ENCODE measurements at regions not wholly inside any gene's neighbourhood (a gene's known extent, or its start where the extent isn't known, plus 50 kb on each side); places are given as distances from the start of the nearest gene placed in this dataset.

DNA sequence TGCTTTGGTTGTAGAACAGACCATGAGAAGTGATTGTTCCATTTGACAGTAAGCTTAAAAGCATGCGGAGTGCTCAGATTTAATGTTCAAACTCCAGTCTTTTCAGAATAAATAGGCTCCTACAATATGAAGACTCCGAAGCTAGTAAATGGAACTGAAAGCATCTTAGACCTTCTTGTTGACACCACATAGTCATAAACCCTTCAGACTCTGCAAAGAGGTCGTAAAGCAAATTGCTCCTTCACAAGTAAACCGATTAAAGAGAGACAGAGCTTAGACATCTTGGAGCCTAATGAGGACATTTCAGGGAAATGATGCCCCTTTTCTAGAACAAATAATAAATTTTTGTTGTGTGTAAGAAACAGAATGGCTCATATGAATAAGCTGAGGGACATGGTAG lies 511.0 kb upstream of the RIOK2 start:
- H3K79me2 ChIP-seq (ENCODE audit: control insufficient read depth in 1 of 2, insufficient read depth in 2 of 2, low read length in 2 of 2) = no peaks in the 10 kb centered on the region
- H2AK5ac ChIP-seq (ENCODE audit: low read depth, low read length) = no peak overlapping the region
- no peak overlapping the region for H2BK120ac ChIP-seq (replicated peaks; ENCODE audit: low read depth, low read length)
- ChIA-PET POLR2A (ENCODE audit: partially characterized antibody) (no interaction called here), CTCF (ENCODE audit: partially characterized antibody) (no interaction called here)
- H4K8ac ChIP-seq (ENCODE audit: extremely low read depth, insufficient read depth, low read length) = no peak overlapping the region
- 96% methylated on average over 4 of the region's 4 CpGs; no CpG with 5 or more reads in 1 of the 2 experiments for WGBS, 2 experiments (ENCODE audit: extremely low coverage in 1 of 2, insufficient coverage in 1 of 2, insufficient read length in 1 of 2, insufficient replicate concordance in 2 of 2, low coverage in 1 of 2, low lambda C conversion rate in 2 of 2, missing lambda C conversion rate in 1 of 2)
- no peak overlapping the region for H2BK5ac ChIP-seq (ENCODE audit: low read depth, low read length)
- H2BK20ac ChIP-seq (ENCODE audit: low read length) = no peak overlapping the region
- no peaks in the 10 kb centered on the region for H3K79me1 ChIP-seq (ENCODE audit: low read depth, low read length)
- H3K36me3 ChIP-seq (ENCODE audit: control insufficient read depth in 2 of 4, insufficient read depth in 4 of 4, low read length in 3 of 4) = no peaks in the 10 kb centered on the region
- H3K4me1 ChIP-seq (replicated peaks in 1 of 4; ENCODE audit: control insufficient read depth in 3 of 4, insufficient read depth in 4 of 4, low read length in 3 of 4) = no peaks in the 10 kb centered on the region
- no peak for FAIRE-seq
- no peak overlapping the region for H2BK12ac ChIP-seq (ENCODE audit: low read depth, low read length)
- DNase-seq (ENCODE audit: low read depth in 1 of 2, low spot score in 2 of 2) = no peak
- no peak overlapping the region for H3K4me3 ChIP-seq (ENCODE audit: extremely low read depth in 1 of 4, insufficient read depth in 2 of 4, low read depth in 3 of 4, low read length in 4 of 4)
- H4K5ac ChIP-seq (ENCODE audit: insufficient read length, low read depth, low read length) = no peak overlapping the region
- H2AFZ ChIP-seq (ENCODE audit: low read length) = no peak overlapping the region
- no peak overlapping the region for H3K4me2 ChIP-seq (ENCODE audit: insufficient read depth in 1 of 2, low read depth in 2 of 2, low read length in 2 of 2)
- no peak overlapping the region for H3K4ac ChIP-seq (replicated peaks; ENCODE audit: insufficient read length, low read depth, low read length)
- no peaks in the 10 kb centered on the region for H3K27me3 ChIP-seq (replicated peaks in 1 of 4; ENCODE audit: control insufficient read depth in 3 of 4, extremely low read depth in 1 of 4, insufficient read depth in 3 of 4, low read length in 3 of 4)
- no peak overlapping the region for H3K56ac ChIP-seq (replicated peaks; ENCODE audit: insufficient read length, low read depth, low read length)
- no peaks in the 10 kb centered on the region for H3K23me2 ChIP-seq (ENCODE audit: low read depth, low read length)
- no peaks in the 10 kb centered on the region for H4K20me1 ChIP-seq (replicated peaks in 1 of 2; ENCODE audit: control insufficient read depth in 1 of 2, insufficient read depth in 2 of 2, low read length in 2 of 2)
- no peak overlapping the region for H2BK15ac ChIP-seq (ENCODE audit: low read length)
- H3K23ac ChIP-seq (ENCODE audit: insufficient read length) = no peak overlapping the region
- no peak overlapping the region for H3K9ac ChIP-seq (replicated peaks in 1 of 4; ENCODE audit: extremely low read depth in 1 of 4, low read depth in 3 of 4, low read length in 3 of 4)
- no peaks in the 10 kb centered on the region for H3K9me3 ChIP-seq (ENCODE audit: insufficient read depth in 2 of 2, low read depth in 1 of 2, low read length in 1 of 2)
- H3K27ac ChIP-seq (ENCODE audit: low read depth, low read length) = no peak overlapping the region
- H3K18ac ChIP-seq (ENCODE audit: extremely low read depth, low read length) = no peak overlapping the region
- no peak overlapping the region for H3K14ac ChIP-seq (ENCODE audit: insufficient read length)
- H4K91ac ChIP-seq (replicated peaks; ENCODE audit: insufficient read length, low read length) = no peak overlapping the region
- no peak for TF ChIP-seq PHF8 (conservative IDR thresholded peaks at IDR 0.05; ENCODE audit: low read depth, low read length)
- no peak for TF ChIP-seq ZNF274 (IDR thresholded peaks at IDR 0.05; ENCODE audit: borderline replicate concordance, extremely low read depth, low read length)
- no peak for TF ChIP-seq KDM1A (IDR thresholded peaks at IDR 0.05; ENCODE audit: borderline replicate concordance, low read length)
- TF ChIP-seq SRF (IDR thresholded peaks at IDR 0.05; ENCODE audit: low read depth, low read length) = no peak
- no peak for TF ChIP-seq BRCA1 (IDR thresholded peaks at IDR 0.05; ENCODE audit: low read depth, low read length)
- TF ChIP-seq MAFK (IDR thresholded peaks at IDR 0.05; ENCODE audit: low read depth, low read length) = no peak
- no peak for TF ChIP-seq NRF1 (IDR thresholded peaks at IDR 0.05; ENCODE audit: low read depth, low read length)
- TF ChIP-seq SP4 (IDR thresholded peaks at IDR 0.05; ENCODE audit: low read length) = no peak
- no peak for TF ChIP-seq FOSL1 (IDR thresholded peaks at IDR 0.05; ENCODE audit: insufficient read depth, low read depth, low read length)
- TF ChIP-seq SUZ12 (IDR thresholded peaks at IDR 0.05; ENCODE audit: low read length) = no peak

Measured in H1 (cell line).